ENCODE measurements at regions not wholly inside any gene's neighbourhood (a gene's known extent, or its start where the extent isn't known, plus 50 kb on each side); places are given as distances from the start of the nearest gene placed in this dataset.
"Not testable (repeated sequence)": the region's sequence is repeated elsewhere in the genome, so short reads cannot be mapped to it uniquely, and the experiment has no call there.

GRCh38 chr6:118717106-118717505, 65.7 kb upstream of the CEP85L start:
- Histone ChIP-seq H3K4me3 (no peak overlapping the region), H3K36me3 (no peaks in the 10 kb centered on the region), H3K9me3 (no peaks in the 10 kb centered on the region), H3K27me3 (no peaks in the 10 kb centered on the region), H3K27ac (no peak overlapping the region), H3K4me1 (ENCODE audit: insufficient read depth) (peaks cover 4% of the 10 kb centered on the region)
- WGBS, 3 donors: 94 to 98% (median 96%) methylated on average over 13 of the region's 13 CpGs
- no peak for DNase-seq
- intact Hi-C loops (cut with DNase I): no loop called here
- TF ChIP-seq POLR2A (IDR thresholded peaks at IDR 0.05) (no peak), CTCF (IDR thresholded peaks at IDR 0.05) (no peak), EP300 (IDR thresholded peaks at IDR 0.05) (no peak)

- H3K4me1 ChIP-seq (ENCODE audit: insufficient read depth); H3K4me3 ChIP-seq; DNase-seq; H3K27me3 ChIP-seq; H3K9me3 ChIP-seq; H3K36me3 ChIP-seq; intact Hi-C loops (cut with DNase I); H3K27ac ChIP-seq: not testable (repeated sequence)
- 89 to 97% (median 91%) methylated on average over 5 of the region's 5 CpGs for WGBS, 3 donors
Observed at GRCh38 chr6:118715907-118716306, 64.5 kb upstream of the CEP85L start.

- no peak for DNase-seq
- WGBS, 3 donors: 91 to 93% (median 92%) methylated on average over 2 of the region's 2 CpGs
- H3K4me3 ChIP-seq: no peak overlapping the region
- H3K4me1 ChIP-seq (ENCODE audit: insufficient read depth): peaks cover 4% of the 10 kb centered on the region
- intact Hi-C loops (cut with DNase I): no loop called here
- no peaks in the 10 kb centered on the region for H3K27me3 ChIP-seq
- H3K27ac ChIP-seq: no peak overlapping the region
- H3K36me3 ChIP-seq: no peaks in the 10 kb centered on the region
- no peak for TF ChIP-seq POLR2A (IDR thresholded peaks at IDR 0.05)
- no peak for TF ChIP-seq EP300 (IDR thresholded peaks at IDR 0.05)
- TF ChIP-seq CTCF (IDR thresholded peaks at IDR 0.05): no peak
- H3K9me3 ChIP-seq: no peaks in the 10 kb centered on the region
Observed at GRCh38 chr6:118715376-118715775, 64.0 kb upstream of the CEP85L start.

GRCh38 chr6:118714756-118715155, 63.4 kb upstream of the CEP85L start:
- H3K27ac ChIP-seq: no peak overlapping the region
- no peak overlapping the region for H3K4me3 ChIP-seq
- H3K4me1 ChIP-seq (ENCODE audit: insufficient read depth): peaks cover 6% of the 10 kb centered on the region
- WGBS, 3 donors: 94 to 97% (median 97%) methylated on average over 3 of the region's 3 CpGs
- no peaks in the 10 kb centered on the region for H3K27me3 ChIP-seq
- intact Hi-C loops (cut with DNase I): no loop called here
- no peak for DNase-seq
- no peaks in the 10 kb centered on the region for H3K9me3 ChIP-seq
- TF ChIP-seq CTCF (IDR thresholded peaks at IDR 0.05) (no peak), EP300 (IDR thresholded peaks at IDR 0.05) (no peak)
- H3K36me3 ChIP-seq: no peaks in the 10 kb centered on the region

- no peak for DNase-seq
- TF ChIP-seq POLR2A (IDR thresholded peaks at IDR 0.05): no peak
- no peak for TF ChIP-seq EP300 (IDR thresholded peaks at IDR 0.05)
- TF ChIP-seq CTCF (IDR thresholded peaks at IDR 0.05): no peak
- Histone ChIP-seq H3K27ac (no peak overlapping the region), H3K9me3 (no peaks in the 10 kb centered on the region), H3K27me3 (no peaks in the 10 kb centered on the region), H3K36me3 (no peaks in the 10 kb centered on the region), H3K4me3 (no peak overlapping the region), H3K4me1 (ENCODE audit: insufficient read depth) (peaks cover 2% of the 10 kb centered on the region)
- intact Hi-C loops (cut with DNase I): no loop called here
- WGBS, 3 donors: 76 to 88% (median 83%) methylated on average over 3 of the region's 3 CpGs
Observed at GRCh38 chr6:118712969-118713368, 61.6 kb upstream of the CEP85L start.

All from ovary (tissue), 7 donors.